Stimulated activated CD8-positive, alpha-beta memory T cell treated with anti-CD3 and anti-CD28 coated beads, Interleukin-7, amount 100 ng/mL, for 4 hours (primary cell): ENCODE measurements at regions not wholly inside any gene's neighbourhood (a gene's known extent, or its start where the extent isn't known, plus 50 kb on each side); places are given as distances from the start of the nearest gene placed in this dataset.
"Not testable (repeated sequence)": the region's sequence is repeated elsewhere in the genome, so short reads cannot be mapped to it uniquely, and the experiment has no call there.

Source experiments
- DNase-seq, 2 donors: peaks; one replicate each; pipeline ENCODE4 v3.0.0-alpha.2; 2020; ENCODE audit warnings: low read depth in 2 of 2

GRCh38 chr14:61602003-61602732, 93.1 kb upstream of the HIF1A start:
- no peak for DNase-seq

GRCh38 chr14:61602733-61603077, 92.6 kb upstream of the HIF1A start:
- no peak for DNase-seq

- no peak for DNase-seq
Observed at GRCh38 chr14:61603736-61604135, 91.6 kb upstream of the HIF1A start.

- DNase-seq: no peak
Observed at GRCh38 chr14:61607570-61608244, 87.6 kb upstream of the HIF1A start.

- no peak for DNase-seq
Observed at GRCh38 chr14:61608245-61609165, 86.8 kb upstream of the HIF1A start.

- no peak for DNase-seq
Observed at GRCh38 chr14:61609191-61609843, 86.0 kb upstream of the HIF1A start.

GRCh38 chr14:61609884-61610283, 85.4 kb upstream of the HIF1A start:
- DNase-seq: no peak

- no peak for DNase-seq
Observed at GRCh38 chr14:61610900-61611299, 84.4 kb upstream of the HIF1A start.

GRCh38 chr14:61611880-61612630, 83.3 kb upstream of the HIF1A start:
- no peak for DNase-seq

GRCh38 chr14:61613006-61613405, 82.3 kb upstream of the HIF1A start:
- not testable (repeated sequence) for DNase-seq

GRCh38 chr14:61614693-61615092, 80.6 kb upstream of the HIF1A start:
- DNase-seq: no peak

- DNase-seq: no peak
Observed at GRCh38 chr14:61615743-61616523, 79.4 kb upstream of the HIF1A start.

- DNase-seq: no peak
Observed at GRCh38 chr14:61616524-61617185, 78.7 kb upstream of the HIF1A start.

GRCh38 chr14:61618448-61618847, 76.9 kb upstream of the HIF1A start:
- no peak for DNase-seq

- no peak for DNase-seq
Observed at GRCh38 chr14:61619494-61619893, 75.8 kb upstream of the HIF1A start.

- peak; percentile 23 to 27 for DNase-seq
Observed at GRCh38 chr14:61620130-61620946, 75.0 kb upstream of the HIF1A start.

- DNase-seq: no peak
Observed at GRCh38 chr14:61621444-61621843, 73.9 kb upstream of the HIF1A start.

- no peak for DNase-seq
Observed at GRCh38 chr14:61622051-61622450, 73.3 kb upstream of the HIF1A start.

- no peak for DNase-seq
Observed at GRCh38 chr14:61623927-61624326, 71.4 kb upstream of the HIF1A start.
